ENCODE measurements at regions not wholly inside any gene's neighbourhood (a gene's known extent, or its start where the extent isn't known, plus 50 kb on each side); places are given as distances from the start of the nearest gene placed in this dataset.
"Not testable (repeated sequence)": the region's sequence is repeated elsewhere in the genome, so short reads cannot be mapped to it uniquely, and the experiment has no call there.

- POLR2A ChIA-PET; BruUV-seq (replicated peaks); H3K4me1 Mint-ChIP-seq (ENCODE audit: low read depth, unreplicated experiment); intact Hi-C loops (cut with micrococcal nuclease; ENCODE audit: unreplicated experiment); H3K27ac Mint-ChIP-seq (ENCODE audit: unreplicated experiment); H3K27me3 ChIP-seq (replicated peaks; ENCODE audit: control insufficient read depth, insufficient read depth, low read length); H3K9me3 ChIP-seq; DNase-seq; H3K36me3 Mint-ChIP-seq (ENCODE audit: insufficient read depth, unreplicated experiment); H3K4me3 Mint-ChIP-seq (ENCODE audit: unreplicated experiment); CTCF ChIA-PET; H3K4me1 ChIP-seq; H3K4me3 ChIP-seq (ENCODE audit: low read depth, low read length); H3K9me3 Mint-ChIP-seq (ENCODE audit: unreplicated experiment); H3K27me3 Mint-ChIP-seq (ENCODE audit: insufficient read depth, unreplicated experiment); H3K36me3 ChIP-seq (ENCODE audit: control insufficient read depth, insufficient read depth, low read length): not testable (repeated sequence)
Observed at GRCh38 chr21:32823296-32823695, 51.7 kb upstream of the PAXBP1 start.

GRCh38 chr21:32824950-32825349, 53.4 kb upstream of the PAXBP1 start:
- intact Hi-C loops (cut with micrococcal nuclease; ENCODE audit: unreplicated experiment): no loop called here
- CTCF ChIA-PET: no interaction called here
- no peaks in the 10 kb centered on the region for H3K36me3 Mint-ChIP-seq (ENCODE audit: insufficient read depth, unreplicated experiment)

GRCh38 chr21:32826329-32827167, 55.0 kb upstream of the PAXBP1 start:
- H3K27me3 Mint-ChIP-seq (ENCODE audit: insufficient read depth, unreplicated experiment): peaks cover 3% of the 10 kb centered on the region
- ChIA-PET CTCF (interaction anchor here (0.6 to 1.8 kb wide), 6 partner anchors 9 to 301 kb away, joined by 3 to 14 read pairs (median 4); no protein-coding TSS in a partner anchor), POLR2A (interaction anchor here (0.6 kb wide), 1 partner anchor 99 kb away, joined by 18 read pairs; no protein-coding TSS in a partner anchor)
- no peak overlapping the region for H3K4me3 Mint-ChIP-seq (ENCODE audit: unreplicated experiment)
- no peaks in the 10 kb centered on the region for H3K9me3 ChIP-seq
- no peaks in the 10 kb centered on the region for H3K36me3 ChIP-seq (ENCODE audit: control insufficient read depth, insufficient read depth, low read length)
- no peaks in the 10 kb centered on the region for H3K36me3 Mint-ChIP-seq (ENCODE audit: insufficient read depth, unreplicated experiment)
- BruUV-seq (replicated peaks): no TSS peak
- peak; percentile 74 to 76 for TF ChIP-seq CTCF (IDR thresholded peaks at IDR 0.05; ENCODE audit: insufficient read depth in 1 of 2, low read depth in 1 of 2, low read length in 1 of 2, severe bottlenecking in 1 of 2, unreplicated experiment in 1 of 2)
- H3K4me3 ChIP-seq (ENCODE audit: low read depth, low read length): no peak overlapping the region
- H3K27me3 ChIP-seq (replicated peaks; ENCODE audit: control insufficient read depth, insufficient read depth, low read length): no peaks in the 10 kb centered on the region
- DNase-seq: peak; percentile 56 to 65
- H3K9me3 Mint-ChIP-seq (ENCODE audit: unreplicated experiment): no peaks in the 10 kb centered on the region
- intact Hi-C loops (cut with micrococcal nuclease; ENCODE audit: unreplicated experiment): loop anchor here (1.0 kb wide), 3 partner anchors 44 to 173 kb away; partner anchors contain the start of gene PAXBP1
- no peaks in the 10 kb centered on the region for H3K4me1 ChIP-seq
- H3K4me1 Mint-ChIP-seq (ENCODE audit: low read depth, unreplicated experiment): no peaks in the 10 kb centered on the region
- H3K27ac Mint-ChIP-seq (ENCODE audit: unreplicated experiment): no peak overlapping the region

More at GRCh38 chr21:32824950-32825349, 53.4 kb upstream of the PAXBP1 start:
- no TSS peak for BruUV-seq (replicated peaks)
- POLR2A ChIA-PET: no interaction called here
- H3K4me3 Mint-ChIP-seq (ENCODE audit: unreplicated experiment): no peak overlapping the region
- no peak overlapping the region for H3K4me3 ChIP-seq (ENCODE audit: low read depth, low read length)
- no peaks in the 10 kb centered on the region for H3K36me3 ChIP-seq (ENCODE audit: control insufficient read depth, insufficient read depth, low read length)
- no peaks in the 10 kb centered on the region for H3K4me1 ChIP-seq
- no peaks in the 10 kb centered on the region for H3K4me1 Mint-ChIP-seq (ENCODE audit: low read depth, unreplicated experiment)
- no peaks in the 10 kb centered on the region for H3K9me3 ChIP-seq
- H3K27me3 Mint-ChIP-seq (ENCODE audit: insufficient read depth, unreplicated experiment): no peaks in the 10 kb centered on the region
- no peak for TF ChIP-seq CTCF (IDR thresholded peaks at IDR 0.05; ENCODE audit: insufficient read depth in 1 of 2, low read depth in 1 of 2, low read length in 1 of 2, severe bottlenecking in 1 of 2, unreplicated experiment in 1 of 2)
- H3K27ac Mint-ChIP-seq (ENCODE audit: unreplicated experiment): no peak overlapping the region
- H3K9me3 Mint-ChIP-seq (ENCODE audit: unreplicated experiment): no peaks in the 10 kb centered on the region
- DNase-seq: no peak
- H3K27me3 ChIP-seq (replicated peaks; ENCODE audit: control insufficient read depth, insufficient read depth, low read length): no peaks in the 10 kb centered on the region
